ENCODE measurements at regions not wholly inside any gene's neighbourhood (a gene's known extent, or its start where the extent isn't known, plus 50 kb on each side); places are given as distances from the start of the nearest gene placed in this dataset.
"Not testable (repeated sequence)": the region's sequence is repeated elsewhere in the genome, so short reads cannot be mapped to it uniquely, and the experiment has no call there.

GRCh38 chr1:55869065-55869464 lies 653.9 kb upstream of the USP24 start:
- H3K9me3 ChIP-seq: no peaks in the 10 kb centered on the region
- WGBS, 2 donors (ENCODE audit: low coverage in 1 of 2): 33 to 37% methylated on average over 1 of the region's 1 CpG
- H3K4me1 ChIP-seq: no peaks in the 10 kb centered on the region
- in situ Hi-C loops (cut with MboI; ENCODE audit: low pct_ligation_motif_present in 1 of 4, low pct_unique_long_range_greater_than_20kb in 1 of 4, low sequenced_read_pairs in 3 of 4): no loop called here
- no peaks in the 10 kb centered on the region for H3K27me3 ChIP-seq
- TF ChIP-seq EP300 (IDR thresholded peaks at IDR 0.05; ENCODE audit: low read depth) (no peak), CTCF (IDR thresholded peaks at IDR 0.05) (no peak), POLR2A (IDR thresholded peaks at IDR 0.05) (no peak), POLR2AphosphoS5 (IDR thresholded peaks at IDR 0.05) (no peak)
- no peak overlapping the region for H3K4me3 ChIP-seq
- no peaks in the 10 kb centered on the region for H3K36me3 ChIP-seq
- no peak overlapping the region for H3K27ac ChIP-seq
- no peak for DNase-seq
- intact Hi-C loops (cut with DNase I; ENCODE audit: low total_unique reads): no loop called here

GRCh38 chr1:55868026-55868425 lies 652.9 kb upstream of the USP24 start:
- no peak for DNase-seq
- 38 to 53% methylated on average over 2 of the region's 2 CpGs for WGBS, 2 donors (ENCODE audit: low coverage in 1 of 2)
- H3K9me3 ChIP-seq: no peaks in the 10 kb centered on the region
- H3K4me1 ChIP-seq: no peaks in the 10 kb centered on the region
- in situ Hi-C loops (cut with MboI; ENCODE audit: low pct_ligation_motif_present in 1 of 4, low pct_unique_long_range_greater_than_20kb in 1 of 4, low sequenced_read_pairs in 3 of 4): no loop called here
- H3K27ac ChIP-seq: no peak overlapping the region
- no peaks in the 10 kb centered on the region for H3K27me3 ChIP-seq
- no peaks in the 10 kb centered on the region for H3K36me3 ChIP-seq
- TF ChIP-seq EP300 (IDR thresholded peaks at IDR 0.05; ENCODE audit: low read depth) (no peak), CTCF (IDR thresholded peaks at IDR 0.05) (no peak), POLR2AphosphoS5 (IDR thresholded peaks at IDR 0.05) (no peak), POLR2A (IDR thresholded peaks at IDR 0.05) (no peak)
- H3K4me3 ChIP-seq: no peak overlapping the region
- intact Hi-C loops (cut with DNase I; ENCODE audit: low total_unique reads): no loop called here

- Histone ChIP-seq H3K4me1 (no peaks in the 10 kb centered on the region), H3K27ac (no peak overlapping the region), H3K9me3 (no peaks in the 10 kb centered on the region), H3K27me3 (no peaks in the 10 kb centered on the region), H3K36me3 (no peaks in the 10 kb centered on the region), H3K4me3 (no peak overlapping the region)
- TF ChIP-seq CTCF (IDR thresholded peaks at IDR 0.05) (no peak), POLR2A (IDR thresholded peaks at IDR 0.05) (no peak), EP300 (IDR thresholded peaks at IDR 0.05; ENCODE audit: low read depth) (no peak), POLR2AphosphoS5 (IDR thresholded peaks at IDR 0.05) (no peak)
- intact Hi-C loops (cut with DNase I; ENCODE audit: low total_unique reads) (no loop called here), in situ Hi-C loops (cut with MboI; ENCODE audit: low pct_ligation_motif_present in 1 of 4, low pct_unique_long_range_greater_than_20kb in 1 of 4, low sequenced_read_pairs in 3 of 4) (no loop called here)
- no peak for DNase-seq
- 70 to 89% methylated on average over 2 to 3 of the region's 3 CpGs for WGBS, 2 donors (ENCODE audit: low coverage in 1 of 2)
Observed at GRCh38 chr1:55867304-55867843, 652.2 kb upstream of the USP24 start.

- H3K27ac ChIP-seq; intact Hi-C loops (cut with DNase I; ENCODE audit: low total_unique reads); in situ Hi-C loops (cut with MboI; ENCODE audit: low pct_ligation_motif_present in 1 of 4, low pct_unique_long_range_greater_than_20kb in 1 of 4, low sequenced_read_pairs in 3 of 4); H3K4me1 ChIP-seq; DNase-seq; H3K4me3 ChIP-seq; H3K9me3 ChIP-seq; H3K27me3 ChIP-seq; H3K36me3 ChIP-seq: not testable (repeated sequence)
- 68 to 94% methylated on average over 3 to 7 of the region's 7 CpGs for WGBS, 2 donors (ENCODE audit: low coverage in 1 of 2)
Observed at GRCh38 chr1:55865778-55866177, 650.6 kb upstream of the USP24 start.

GRCh38 chr1:55864251-55864650 lies 649.1 kb upstream of the USP24 start:
- Histone ChIP-seq H3K27me3 (no peaks in the 10 kb centered on the region), H3K27ac (no peak overlapping the region), H3K4me3 (no peak overlapping the region), H3K4me1 (no peaks in the 10 kb centered on the region), H3K9me3 (no peaks in the 10 kb centered on the region), H3K36me3 (no peaks in the 10 kb centered on the region)
- no peak for DNase-seq
- intact Hi-C loops (cut with DNase I; ENCODE audit: low total_unique reads): no loop called here
- WGBS, 2 donors (ENCODE audit: low coverage in 1 of 2): 91 to 95% methylated on average over 1 to 2 of the region's 2 CpGs
- in situ Hi-C loops (cut with MboI; ENCODE audit: low pct_ligation_motif_present in 1 of 4, low pct_unique_long_range_greater_than_20kb in 1 of 4, low sequenced_read_pairs in 3 of 4): no loop called here
- no peak for TF ChIP-seq EP300 (IDR thresholded peaks at IDR 0.05; ENCODE audit: low read depth)
- TF ChIP-seq CTCF (IDR thresholded peaks at IDR 0.05): no peak
- no peak for TF ChIP-seq POLR2AphosphoS5 (IDR thresholded peaks at IDR 0.05)
- TF ChIP-seq POLR2A (IDR thresholded peaks at IDR 0.05): no peak
